GM19397 (cell line): ENCODE measurements at regions not wholly inside any gene's neighbourhood (a gene's known extent, or its start where the extent isn't known, plus 50 kb on each side); places are given as distances from the start of the nearest gene placed in this dataset.
"Not testable (repeated sequence)": the region's sequence is repeated elsewhere in the genome, so short reads cannot be mapped to it uniquely, and the experiment has no call there.

Source experiments
- ATAC-seq: cut with Tn5 transposase; IDR thresholded peaks from one replicate; pipeline ENCODE4 v1.9.1; 2021; ENCODE audit warnings: mild to moderate bottlenecking, moderate library complexity; ENCODE audit not compliant: unreplicated experiment

GRCh38 chr15:95162967-95163531 is 931.7 kb downstream of the MCTP2 start:
- ATAC-seq = no peak

- ATAC-seq = no peak
These were observed 936.8 kb downstream of the MCTP2 start for GRCh38 chr15:95168152-95168551.

- no peak for ATAC-seq
These were observed 937.6 kb downstream of the MCTP2 start for GRCh38 chr15:95168951-95169431.

GRCh38 chr15:95169541-95170459 is 938.4 kb downstream of the MCTP2 start:
- no peak for ATAC-seq

GRCh38 chr15:95170561-95171380 is 939.4 kb downstream of the MCTP2 start:
- ATAC-seq = no peak

GRCh38 chr15:95171564-95171963 is 940.2 kb downstream of the MCTP2 start:
- no peak for ATAC-seq

- ATAC-seq = no peak
These were observed 943.2 kb downstream of the MCTP2 start for GRCh38 chr15:95174301-95175259.

- no peak for ATAC-seq
These were observed 944.7 kb downstream of the MCTP2 start for GRCh38 chr15:95175914-95176658.

- no peak for ATAC-seq
These were observed 945.6 kb downstream of the MCTP2 start for GRCh38 chr15:95176794-95177577.

GRCh38 chr15:95180530-95180929 is 949.2 kb downstream of the MCTP2 start:
- no peak for ATAC-seq

- ATAC-seq = no peak
These were observed 950.7 kb downstream of the MCTP2 start for GRCh38 chr15:95182091-95182490.

- no peak for ATAC-seq
These were observed 961.6 kb downstream of the MCTP2 start for GRCh38 chr15:95192923-95193322.

GRCh38 chr15:95194746-95195145 is 963.4 kb downstream of the MCTP2 start:
- ATAC-seq = no peak

GRCh38 chr15:95196176-95196915 is 965.0 kb downstream of the MCTP2 start:
- ATAC-seq = no peak

GRCh38 chr15:95202569-95203349 is 971.4 kb downstream of the MCTP2 start:
- no peak for ATAC-seq

- no peak for ATAC-seq
These were observed 973.7 kb downstream of the MCTP2 start for GRCh38 chr15:95205077-95205476.

GRCh38 chr15:95205830-95206229 is 974.5 kb downstream of the MCTP2 start:
- ATAC-seq = not testable (repeated sequence)
